ENCODE measurements at regions not wholly inside any gene's neighbourhood (a gene's known extent, or its start where the extent isn't known, plus 50 kb on each side); places are given as distances from the start of the nearest gene placed in this dataset.

DNA sequence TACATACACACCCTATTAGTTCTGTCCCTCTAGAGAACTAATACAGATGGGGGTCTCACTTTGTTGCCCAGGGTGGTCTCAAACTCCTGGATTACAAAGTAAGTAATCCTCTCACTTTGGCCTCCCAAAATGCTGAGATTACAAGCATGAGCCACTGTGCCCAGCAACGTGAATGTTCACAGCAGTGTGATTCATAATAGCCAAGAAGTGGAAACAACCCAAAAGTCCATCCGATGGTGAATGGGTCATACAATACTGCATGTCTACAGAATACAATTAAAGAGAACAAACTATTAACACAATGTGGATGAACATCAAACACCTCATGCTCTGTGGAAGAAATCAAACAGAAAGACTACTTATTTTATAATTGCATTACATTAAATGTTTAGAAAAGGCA lies 57.3 kb upstream of the SYNE2 start:
- no peaks in the 10 kb centered on the region for H3K27me3 Mint-ChIP-seq (ENCODE audit: unreplicated experiment)
- no peaks in the 10 kb centered on the region for H3K9me3 Mint-ChIP-seq (ENCODE audit: unreplicated experiment)
- DNase-seq: no peak
- no peak overlapping the region for H3K4me3 Mint-ChIP-seq (ENCODE audit: unreplicated experiment)
- H3K4me1 Mint-ChIP-seq (ENCODE audit: low read depth, unreplicated experiment): no peaks in the 10 kb centered on the region
- TF ChIP-seq, protein P1, sequence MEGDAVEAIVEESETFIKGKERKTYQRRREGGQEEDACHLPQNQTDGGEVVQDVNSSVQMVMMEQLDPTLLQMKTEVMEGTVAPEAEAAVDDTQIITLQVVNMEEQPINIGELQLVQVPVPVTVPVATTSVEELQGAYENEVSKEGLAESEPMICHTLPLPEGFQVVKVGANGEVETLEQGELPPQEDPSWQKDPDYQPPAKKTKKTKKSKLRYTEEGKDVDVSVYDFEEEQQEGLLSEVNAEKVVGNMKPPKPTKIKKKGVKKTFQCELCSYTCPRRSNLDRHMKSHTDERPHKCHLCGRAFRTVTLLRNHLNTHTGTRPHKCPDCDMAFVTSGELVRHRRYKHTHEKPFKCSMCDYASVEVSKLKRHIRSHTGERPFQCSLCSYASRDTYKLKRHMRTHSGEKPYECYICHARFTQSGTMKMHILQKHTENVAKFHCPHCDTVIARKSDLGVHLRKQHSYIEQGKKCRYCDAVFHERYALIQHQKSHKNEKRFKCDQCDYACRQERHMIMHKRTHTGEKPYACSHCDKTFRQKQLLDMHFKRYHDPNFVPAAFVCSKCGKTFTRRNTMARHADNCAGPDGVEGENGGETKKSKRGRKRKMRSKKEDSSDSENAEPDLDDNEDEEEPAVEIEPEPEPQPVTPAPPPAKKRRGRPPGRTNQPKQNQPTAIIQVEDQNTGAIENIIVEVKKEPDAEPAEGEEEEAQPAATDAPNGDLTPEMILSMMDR (IDR thresholded peaks at IDR 0.05; ENCODE audit: partially characterized antibody, unreplicated experiment): no peak
- H3K27ac Mint-ChIP-seq (ENCODE audit: unreplicated experiment): no peak overlapping the region
- H3K36me3 Mint-ChIP-seq (ENCODE audit: unreplicated experiment): no peaks in the 10 kb centered on the region

DNA sequence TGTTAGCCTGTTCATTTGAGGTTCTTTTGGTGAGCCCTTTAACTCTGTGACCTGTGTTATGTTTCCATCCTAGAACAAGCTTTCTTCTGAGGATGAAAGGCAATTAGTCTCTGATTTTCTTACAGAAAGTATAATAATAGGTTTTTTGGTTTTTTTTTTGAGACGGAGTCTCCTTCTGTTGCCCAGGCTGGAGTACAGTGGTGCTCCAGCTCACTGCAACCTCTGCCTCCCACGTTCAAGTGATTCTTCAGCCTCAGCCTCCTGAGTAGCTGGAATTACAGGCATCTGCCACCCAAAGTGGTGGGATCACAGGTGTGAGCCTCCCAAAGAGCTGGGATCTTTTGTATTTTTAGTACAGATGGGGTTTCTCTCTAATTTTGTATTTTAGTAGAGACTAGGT lies 52.7 kb upstream of the SYNE2 start:
- no peak for DNase-seq
- TF ChIP-seq, protein P1 (IDR thresholded peaks at IDR 0.05; ENCODE audit: partially characterized antibody, unreplicated experiment): no peak
- H3K9me3 Mint-ChIP-seq (ENCODE audit: unreplicated experiment): no peaks in the 10 kb centered on the region
- H3K27ac Mint-ChIP-seq (ENCODE audit: unreplicated experiment): no peak overlapping the region
- peaks cover 4% of the 10 kb centered on the region for H3K36me3 Mint-ChIP-seq (ENCODE audit: unreplicated experiment)
- no peak overlapping the region for H3K4me3 Mint-ChIP-seq (ENCODE audit: unreplicated experiment)
- H3K4me1 Mint-ChIP-seq (ENCODE audit: low read depth, unreplicated experiment): no peaks in the 10 kb centered on the region
- no peaks in the 10 kb centered on the region for H3K27me3 Mint-ChIP-seq (ENCODE audit: unreplicated experiment)

DNA sequence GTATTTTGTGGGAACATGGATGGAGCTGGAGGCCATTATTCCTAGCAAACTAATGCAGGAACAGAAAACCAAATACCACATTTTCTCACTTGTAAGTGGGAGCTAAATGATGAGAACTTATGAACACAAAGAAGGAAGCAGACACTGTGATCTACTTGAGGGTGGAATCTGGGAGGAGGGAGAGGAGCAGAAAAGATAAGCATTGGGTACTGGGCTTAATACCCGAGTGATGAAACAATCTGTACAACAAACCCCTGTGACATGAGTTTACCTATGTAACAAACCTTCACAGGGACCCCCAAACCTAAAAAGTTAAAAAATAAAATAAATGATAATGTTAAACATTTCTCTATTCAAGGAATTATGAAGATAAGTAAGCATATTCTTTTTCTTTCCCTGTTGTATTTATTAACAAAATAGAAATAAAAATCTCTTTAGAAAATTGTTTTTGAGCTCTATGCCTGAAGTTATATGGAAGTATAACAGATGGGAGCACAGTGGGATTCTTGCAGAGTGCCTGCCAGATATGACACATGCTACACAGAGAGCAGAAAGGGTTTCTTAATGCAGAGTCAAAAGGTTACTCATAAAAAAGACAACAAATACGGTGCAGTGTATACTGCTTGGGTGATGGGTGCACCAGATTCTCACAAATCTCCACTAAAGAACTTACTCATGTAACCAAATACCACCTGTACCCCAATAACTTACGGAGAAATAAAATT lies 52.0 kb upstream of the SYNE2 start:
- no peaks in the 10 kb centered on the region for H3K27me3 Mint-ChIP-seq (ENCODE audit: unreplicated experiment)
- no peak for DNase-seq
- TF ChIP-seq, protein P1 (IDR thresholded peaks at IDR 0.05; ENCODE audit: partially characterized antibody, unreplicated experiment): no peak
- H3K4me1 Mint-ChIP-seq (ENCODE audit: low read depth, unreplicated experiment): no peaks in the 10 kb centered on the region
- no peak overlapping the region for H3K27ac Mint-ChIP-seq (ENCODE audit: unreplicated experiment)
- H3K36me3 Mint-ChIP-seq (ENCODE audit: unreplicated experiment): peaks cover 4% of the 10 kb centered on the region
- no peaks in the 10 kb centered on the region for H3K9me3 Mint-ChIP-seq (ENCODE audit: unreplicated experiment)
- no peak overlapping the region for H3K4me3 Mint-ChIP-seq (ENCODE audit: unreplicated experiment)

Data from glutamatergic neuron (in vitro differentiated cells).